SJCRH30 (cell line): ENCODE measurements at regions not wholly inside any gene's neighbourhood (a gene's known extent, or its start where the extent isn't known, plus 50 kb on each side); places are given as distances from the start of the nearest gene placed in this dataset.

Experiments
- DNase-seq, 2 experiments: peaks; one replicate each; pipeline ENCODE4 v3.0.0-alpha.2; 2015 to 2020
- H3K27ac ChIP-seq: fragments of 250-450 bp; sonication (Bioruptor Pico); 2 replicates; pipeline ENCODE4 v1.5.1; 2020; ENCODE audit warnings: mild to moderate bottlenecking, moderate library complexity
- H3K27me3 ChIP-seq: fragments of 250-450 bp; sonication (Bioruptor Pico); 2 replicates; pipeline ENCODE4 v1.5.1; 2020; ENCODE audit warnings: mild to moderate bottlenecking, moderate library complexity
- H3K36me3 ChIP-seq: fragments of 250-450 bp; sonication (Bioruptor Pico); 2 replicates; pipeline ENCODE4 v1.5.1; 2020; ENCODE audit warnings: mild to moderate bottlenecking, moderate library complexity
- H3K4me1 ChIP-seq: fragments of 250-450 bp; sonication (Bioruptor Pico); 2 replicates; pipeline ENCODE4 v1.5.1; 2020; ENCODE audit warnings: mild to moderate bottlenecking, moderate library complexity
- H3K4me3 ChIP-seq: fragments of 250-450 bp; sonication (Bioruptor Pico); 2 replicates; pipeline ENCODE4 v1.5.1; 2020; ENCODE audit warnings: mild to moderate bottlenecking, moderate library complexity
- H3K9me3 ChIP-seq: fragments of 250-450 bp; sonication (Bioruptor Pico); replicated peaks from 2 replicates; pipeline ENCODE4 v1.5.1; 2020; ENCODE audit warnings: mild to moderate bottlenecking, moderate library complexity

- H3K36me3 ChIP-seq = no peaks in the 10 kb centered on the region
- H3K4me3 ChIP-seq = 0 out of 2 replicates have a peak overlapping the region, but pooled peaks have one; percentile 7
- H3K27ac ChIP-seq = peak overlapping the region; percentile 99
- H3K4me1 ChIP-seq = peaks cover 38% of the 10 kb centered on the region
- no peaks in the 10 kb centered on the region for H3K27me3 ChIP-seq
- no peaks in the 10 kb centered on the region for H3K9me3 ChIP-seq
- DNase-seq = peak; percentile 87 to 95
These were observed 166.4 kb upstream of the PROX1 start for GRCh38 chr1:213821175-213821942.

GRCh38 chr1:213821943-213822334, 165.8 kb upstream of the PROX1 start:
- no peak for DNase-seq
- Histone ChIP-seq H3K4me3 (no peak overlapping the region), H3K9me3 (no peaks in the 10 kb centered on the region), H3K36me3 (no peaks in the 10 kb centered on the region), H3K27ac (peak overlapping the region; percentile 99), H3K27me3 (no peaks in the 10 kb centered on the region), H3K4me1 (peaks cover 38% of the 10 kb centered on the region)

GRCh38 chr1:213826891-213827290, 160.9 kb upstream of the PROX1 start:
- Histone ChIP-seq H3K27ac (no peak overlapping the region), H3K27me3 (no peaks in the 10 kb centered on the region), H3K4me1 (peaks cover 9% of the 10 kb centered on the region), H3K4me3 (no peak overlapping the region), H3K9me3 (no peaks in the 10 kb centered on the region), H3K36me3 (no peaks in the 10 kb centered on the region)
- no peak for DNase-seq

- DNase-seq = no peak
- H3K27me3 ChIP-seq = no peaks in the 10 kb centered on the region
- H3K9me3 ChIP-seq = no peaks in the 10 kb centered on the region
- H3K4me1 ChIP-seq = no peaks in the 10 kb centered on the region
- H3K36me3 ChIP-seq = no peaks in the 10 kb centered on the region
- no peak overlapping the region for H3K27ac ChIP-seq
- H3K4me3 ChIP-seq = no peak overlapping the region
These were observed 158.9 kb upstream of the PROX1 start for GRCh38 chr1:213828867-213829266.

GRCh38 chr1:213829780-213830179, 158.0 kb upstream of the PROX1 start:
- no peak overlapping the region for H3K4me3 ChIP-seq
- no peaks in the 10 kb centered on the region for H3K36me3 ChIP-seq
- DNase-seq = no peak

GRCh38 chr1:213830371-213830770, 157.4 kb upstream of the PROX1 start:
- Histone ChIP-seq H3K4me1 (no peaks in the 10 kb centered on the region), H3K9me3 (no peaks in the 10 kb centered on the region), H3K4me3 (no peak overlapping the region), H3K27ac (no peak overlapping the region), H3K36me3 (no peaks in the 10 kb centered on the region), H3K27me3 (no peaks in the 10 kb centered on the region)
- no peak for DNase-seq

More at GRCh38 chr1:213829780-213830179, 158.0 kb upstream of the PROX1 start:
- Histone ChIP-seq H3K4me1 (no peaks in the 10 kb centered on the region), H3K27ac (no peak overlapping the region), H3K9me3 (no peaks in the 10 kb centered on the region), H3K27me3 (no peaks in the 10 kb centered on the region)

GRCh38 chr1:213840575-213840974, 147.2 kb upstream of the PROX1 start:
- no peak for DNase-seq
- H3K27ac ChIP-seq = no peak overlapping the region
- no peaks in the 10 kb centered on the region for H3K4me1 ChIP-seq
- no peaks in the 10 kb centered on the region; the same call in 1 of the 2 replicates for H3K9me3 ChIP-seq
- no peaks in the 10 kb centered on the region for H3K27me3 ChIP-seq
- H3K36me3 ChIP-seq = no peaks in the 10 kb centered on the region
- no peak overlapping the region for H3K4me3 ChIP-seq

GRCh38 chr1:213844632-213845031, 143.1 kb upstream of the PROX1 start:
- H3K27ac ChIP-seq = no peak overlapping the region
- no peaks in the 10 kb centered on the region for H3K27me3 ChIP-seq
- H3K9me3 ChIP-seq = no peaks in the 10 kb centered on the region
- H3K36me3 ChIP-seq = no peaks in the 10 kb centered on the region
- no peak for DNase-seq
- H3K4me1 ChIP-seq = no peaks in the 10 kb centered on the region
- no peak overlapping the region for H3K4me3 ChIP-seq

- Histone ChIP-seq H3K9me3 (no peaks in the 10 kb centered on the region), H3K4me1 (no peaks in the 10 kb centered on the region), H3K4me3 (no peak overlapping the region), H3K36me3 (no peaks in the 10 kb centered on the region), H3K27me3 (no peaks in the 10 kb centered on the region), H3K27ac (no peak overlapping the region)
- DNase-seq = no peak
These were observed 135.7 kb upstream of the PROX1 start for GRCh38 chr1:213852107-213852506.

- H3K27ac ChIP-seq = no peak overlapping the region
- H3K4me1 ChIP-seq = no peaks in the 10 kb centered on the region
- H3K9me3 ChIP-seq = no peaks in the 10 kb centered on the region
- peak in 1 of 2 experiments; percentile 6 for DNase-seq
- H3K27me3 ChIP-seq = no peaks in the 10 kb centered on the region
- no peaks in the 10 kb centered on the region for H3K36me3 ChIP-seq
- no peak overlapping the region for H3K4me3 ChIP-seq
These were observed 129.2 kb upstream of the PROX1 start for GRCh38 chr1:213858581-213858980.

GRCh38 chr1:213861841-213862240, 125.9 kb upstream of the PROX1 start:
- H3K9me3 ChIP-seq = no peaks in the 10 kb centered on the region
- H3K27ac ChIP-seq = no peak overlapping the region
- no peaks in the 10 kb centered on the region for H3K4me1 ChIP-seq
- no peaks in the 10 kb centered on the region; the same call in 1 of the 2 replicates for H3K27me3 ChIP-seq
- DNase-seq = no peak
- no peak overlapping the region for H3K4me3 ChIP-seq
- no peaks in the 10 kb centered on the region for H3K36me3 ChIP-seq

GRCh38 chr1:213864091-213864490, 123.7 kb upstream of the PROX1 start:
- Histone ChIP-seq H3K4me1 (no peaks in the 10 kb centered on the region), H3K27me3 (no peaks in the 10 kb centered on the region; the same call in 1 of the 2 replicates), H3K4me3 (no peak overlapping the region), H3K36me3 (no peaks in the 10 kb centered on the region), H3K27ac (no peak overlapping the region), H3K9me3 (no peaks in the 10 kb centered on the region)
- DNase-seq = no peak

GRCh38 chr1:213868482-213868881, 119.3 kb upstream of the PROX1 start:
- H3K27ac ChIP-seq = no peak overlapping the region
- H3K36me3 ChIP-seq = no peaks in the 10 kb centered on the region
- no peak for DNase-seq
- H3K27me3 ChIP-seq = no peaks in the 10 kb centered on the region; the same call in 1 of the 2 replicates
- H3K4me3 ChIP-seq = no peak overlapping the region
- no peaks in the 10 kb centered on the region for H3K9me3 ChIP-seq
- no peaks in the 10 kb centered on the region for H3K4me1 ChIP-seq

- no peak for DNase-seq
- H3K4me1 ChIP-seq = no peaks in the 10 kb centered on the region
These were observed 116.6 kb upstream of the PROX1 start for GRCh38 chr1:213871179-213871578.

GRCh38 chr1:213874789-213875188, 113.0 kb upstream of the PROX1 start:
- Histone ChIP-seq H3K27ac (no peak overlapping the region), H3K36me3 (no peaks in the 10 kb centered on the region), H3K27me3 (no peaks in the 10 kb centered on the region; the same call in 1 of the 2 replicates), H3K4me3 (no peak overlapping the region), H3K9me3 (no peaks in the 10 kb centered on the region), H3K4me1 (no peaks in the 10 kb centered on the region)
- DNase-seq = no peak

More at GRCh38 chr1:213871179-213871578, 116.6 kb upstream of the PROX1 start:
- Histone ChIP-seq H3K9me3 (no peaks in the 10 kb centered on the region), H3K27ac (no peak overlapping the region), H3K27me3 (no peaks in the 10 kb centered on the region), H3K4me3 (no peak overlapping the region), H3K36me3 (no peaks in the 10 kb centered on the region)

GRCh38 chr1:213876531-213876930, 111.2 kb upstream of the PROX1 start:
- H3K27me3 ChIP-seq = no peaks in the 10 kb centered on the region; the same call in 1 of the 2 replicates
- no peaks in the 10 kb centered on the region for H3K9me3 ChIP-seq
- H3K27ac ChIP-seq = no peak overlapping the region
- H3K4me3 ChIP-seq = no peak overlapping the region
- DNase-seq = no peak
- H3K36me3 ChIP-seq = no peaks in the 10 kb centered on the region
- H3K4me1 ChIP-seq = no peaks in the 10 kb centered on the region
